DMS153 treated with DMSO at 0.1 percent for 48 hours (cell line): ENCODE measurements at regions not wholly inside any gene's neighbourhood (a gene's known extent, or its start where the extent isn't known, plus 50 kb on each side); places are given as distances from the start of the nearest gene placed in this dataset.

Experiments
- DNase-seq: peaks from one replicate; lab custom pipeline; 2025; ENCODE audit not compliant: unreplicated experiment; lab: John Stamatoyannopoulos, UW

DNA sequence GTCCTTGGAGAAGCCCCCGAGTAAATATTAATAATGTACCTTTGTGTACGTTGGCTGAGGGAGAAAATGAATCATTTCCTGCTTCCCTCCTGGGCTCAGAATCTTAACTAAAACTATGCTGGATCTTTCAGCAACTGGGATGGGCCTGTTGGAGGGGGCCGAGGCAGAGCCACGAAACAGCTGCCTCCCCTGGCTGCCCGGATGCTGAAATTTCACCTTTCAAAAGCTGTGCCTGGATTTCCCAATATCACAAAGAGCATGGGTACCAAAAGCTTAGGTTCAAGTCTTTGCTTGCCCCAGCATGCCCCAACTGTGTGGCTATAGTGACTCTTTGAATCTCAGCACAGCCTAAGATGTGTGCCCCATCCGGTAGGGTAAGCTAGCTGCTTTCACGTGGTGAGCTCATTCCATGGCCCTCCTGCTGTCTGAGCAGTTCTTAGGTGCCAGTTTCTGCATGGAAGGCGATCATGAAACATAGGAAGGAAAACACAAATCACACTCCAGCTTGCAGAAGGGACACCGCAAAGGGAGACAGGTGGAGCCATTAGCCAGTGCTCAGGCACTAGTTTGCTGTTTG, 473.5 kb downstream of the PTPRU start:
- DNase-seq: peak; percentile 83

DNA sequence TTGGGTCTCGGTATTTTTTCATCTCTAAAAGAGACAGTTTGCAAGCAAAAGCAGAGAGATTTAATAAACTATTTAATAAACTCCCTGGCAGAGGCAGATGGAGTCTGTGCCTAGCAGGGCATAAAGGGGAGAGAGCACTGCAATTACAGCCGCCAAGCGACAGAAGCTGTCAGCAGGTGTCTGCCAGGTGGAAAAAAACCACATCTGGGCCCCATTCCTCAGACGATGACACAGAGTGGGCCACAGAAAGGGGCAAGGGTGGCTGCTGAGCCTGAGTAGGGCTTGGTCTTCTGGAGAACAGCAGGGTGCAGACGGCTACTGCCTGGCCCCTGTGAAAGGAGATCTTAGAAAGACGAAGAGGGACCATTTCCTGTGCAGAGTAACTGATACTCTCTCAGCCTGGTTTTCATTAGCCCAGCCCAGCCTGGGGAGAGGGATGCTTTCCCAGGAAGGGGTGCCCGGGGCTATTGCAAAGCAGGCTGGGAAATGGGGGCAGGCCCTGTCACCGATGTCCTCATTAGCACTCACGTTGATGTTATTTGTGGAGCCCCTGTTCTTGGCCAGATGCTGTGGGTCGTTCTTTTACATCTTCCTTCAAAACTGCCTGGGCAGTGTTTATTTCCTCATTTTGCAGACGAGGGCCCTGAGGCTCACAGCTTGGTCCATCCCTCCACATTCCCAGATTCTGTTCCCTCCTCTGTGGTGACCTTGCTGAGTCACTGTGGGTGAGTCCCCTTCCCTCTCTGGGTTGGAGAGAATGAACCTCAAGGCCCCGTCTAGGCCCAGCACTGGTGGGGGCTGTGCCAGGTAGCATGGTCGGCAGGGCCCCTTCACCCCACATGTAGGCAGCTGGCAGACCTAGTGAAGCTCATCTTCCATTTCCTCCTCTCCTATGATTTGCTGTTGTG, 472.7 kb downstream of the PTPRU start:
- peak; percentile 90 for DNase-seq

DNA sequence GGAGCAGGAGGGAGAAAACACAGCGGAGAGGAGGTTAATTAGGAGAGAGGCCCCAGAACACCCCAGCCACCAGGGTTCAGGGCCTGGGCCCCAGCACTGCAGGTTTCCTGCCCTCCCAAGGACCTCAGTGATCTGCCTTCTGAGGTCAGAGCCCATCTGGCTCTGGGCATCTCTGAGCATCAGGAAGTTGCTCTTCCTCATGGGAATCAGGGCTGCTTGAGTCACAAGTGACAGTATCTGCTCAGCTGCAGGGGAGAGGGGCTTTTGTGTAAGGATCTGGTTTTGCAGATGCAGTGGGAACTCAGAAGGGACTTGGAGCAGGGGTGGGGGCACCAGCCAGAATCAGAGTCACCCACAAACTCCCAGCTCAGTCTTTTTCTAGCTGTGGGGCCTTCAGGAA, 472.1 kb downstream of the PTPRU start:
- no peak for DNase-seq

DNA sequence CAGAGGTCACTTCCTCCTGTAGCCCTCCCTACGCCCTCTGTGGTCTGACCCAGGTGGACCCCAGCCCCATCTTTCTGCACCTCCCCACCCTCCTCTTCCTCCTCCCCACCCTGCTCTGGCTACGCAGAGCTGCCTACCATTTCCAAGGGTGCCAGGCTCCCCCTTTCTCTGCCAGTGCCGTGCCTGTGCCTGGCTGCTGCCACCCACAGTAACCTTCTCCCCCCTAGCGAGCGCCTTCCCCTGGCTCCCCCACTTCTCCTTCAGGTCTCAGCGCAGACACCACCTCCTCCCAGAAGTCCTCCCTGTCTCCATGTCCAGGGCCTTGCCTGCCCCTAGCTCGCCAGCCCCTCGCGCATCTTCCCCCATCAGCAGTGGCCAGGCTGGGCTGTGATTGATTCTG, 471.5 kb downstream of the PTPRU start:
- no peak for DNase-seq

DNA sequence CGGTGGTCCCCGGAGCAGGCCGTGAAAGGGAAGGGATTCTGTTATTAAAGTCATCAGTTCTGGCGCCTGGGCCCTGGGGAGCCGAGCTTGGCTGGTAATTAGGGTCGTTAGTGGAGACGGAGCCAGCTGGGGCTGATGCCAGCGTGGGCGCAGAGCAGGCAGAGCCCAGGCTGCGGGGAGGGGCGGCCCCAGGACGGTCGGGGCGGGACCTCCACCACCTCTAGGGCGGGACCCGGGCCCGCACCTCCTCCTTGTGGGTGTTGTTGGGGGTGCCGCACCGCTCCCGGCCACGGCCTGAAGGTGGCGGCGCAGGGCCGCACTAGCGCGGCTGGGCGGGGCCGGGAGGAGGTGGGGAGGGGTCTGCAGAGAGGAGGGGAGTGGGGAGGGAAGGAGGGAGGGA, 470.6 kb downstream of the PTPRU start:
- peak; percentile 89 for DNase-seq

DNA sequence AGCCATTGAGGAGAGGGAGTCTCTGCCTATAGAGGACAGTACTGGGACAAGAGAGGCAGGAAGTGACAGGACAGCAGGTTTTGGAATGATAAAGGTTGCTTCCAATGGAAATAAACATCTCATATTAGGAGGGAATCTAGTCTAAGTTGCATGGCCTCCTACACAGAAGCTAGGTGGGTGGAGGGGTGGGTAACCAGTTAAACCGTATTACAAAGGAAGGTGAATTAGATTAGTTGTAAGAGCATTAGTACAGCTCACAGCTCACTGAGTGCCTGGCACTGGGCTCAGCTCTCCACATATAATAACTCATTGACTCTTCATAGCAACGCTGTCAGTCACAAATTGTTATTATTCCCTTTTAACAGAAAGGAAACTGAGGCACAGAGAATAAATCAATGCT, 468.1 kb downstream of the PTPRU start:
- no peak for DNase-seq

DNA sequence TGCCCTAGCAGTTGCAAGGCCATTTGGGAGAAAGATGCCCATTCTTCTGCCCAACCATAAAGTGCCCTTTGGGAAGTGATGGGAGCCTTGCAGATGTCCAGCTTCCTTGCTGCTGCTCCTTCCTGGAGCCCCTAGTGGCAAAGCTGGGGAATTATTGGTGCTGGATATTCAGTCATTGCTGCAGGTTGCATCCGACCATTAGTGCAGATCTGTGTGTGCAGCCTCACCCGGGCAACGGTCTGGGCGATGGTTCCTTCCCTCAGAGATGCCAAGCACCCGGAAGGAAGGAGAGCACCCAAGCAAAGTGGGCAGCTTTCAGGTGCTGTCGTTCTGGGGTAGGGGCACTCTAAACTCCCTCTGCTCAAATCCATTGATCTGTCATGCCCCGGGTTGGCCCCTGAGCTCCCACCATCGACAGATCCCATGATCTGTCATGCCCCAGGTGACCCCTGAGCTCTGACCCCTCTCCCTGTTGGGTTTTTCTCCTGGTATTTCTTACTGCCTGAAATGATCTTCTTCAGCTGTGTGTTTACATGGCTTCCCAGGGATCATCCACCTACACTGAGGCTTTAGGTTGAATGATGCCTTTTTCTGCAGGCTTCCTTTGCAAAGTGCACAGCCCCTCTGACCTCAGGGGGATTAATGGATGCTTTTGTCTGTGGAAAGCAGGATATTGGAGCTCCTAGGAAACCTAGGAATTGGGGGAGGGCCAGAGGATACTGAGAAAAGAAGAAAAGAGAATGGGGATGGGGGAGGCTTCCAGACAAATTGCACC, 467.5 kb downstream of the PTPRU start:
- DNase-seq: peak; percentile 91

DNA sequence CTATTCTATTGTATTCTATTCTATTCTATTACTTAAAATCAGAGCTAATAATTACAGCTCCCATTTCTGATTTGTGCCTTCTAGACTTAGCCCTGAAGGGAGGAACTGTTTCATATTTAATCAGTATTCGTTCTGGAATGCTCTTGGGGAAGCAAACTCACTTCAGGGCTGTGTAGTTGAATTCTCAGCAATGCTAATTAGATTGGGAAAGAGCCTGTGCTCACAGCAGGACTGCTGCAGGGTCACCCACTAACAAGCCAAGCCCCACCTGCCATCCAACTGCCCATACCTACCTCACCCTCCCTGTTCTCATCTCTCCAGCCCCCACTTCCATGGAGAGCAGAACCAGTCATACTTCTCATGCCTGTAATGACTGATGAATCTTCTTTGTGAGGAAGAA, 464.2 kb downstream of the PTPRU start:
- DNase-seq: no peak

DNA sequence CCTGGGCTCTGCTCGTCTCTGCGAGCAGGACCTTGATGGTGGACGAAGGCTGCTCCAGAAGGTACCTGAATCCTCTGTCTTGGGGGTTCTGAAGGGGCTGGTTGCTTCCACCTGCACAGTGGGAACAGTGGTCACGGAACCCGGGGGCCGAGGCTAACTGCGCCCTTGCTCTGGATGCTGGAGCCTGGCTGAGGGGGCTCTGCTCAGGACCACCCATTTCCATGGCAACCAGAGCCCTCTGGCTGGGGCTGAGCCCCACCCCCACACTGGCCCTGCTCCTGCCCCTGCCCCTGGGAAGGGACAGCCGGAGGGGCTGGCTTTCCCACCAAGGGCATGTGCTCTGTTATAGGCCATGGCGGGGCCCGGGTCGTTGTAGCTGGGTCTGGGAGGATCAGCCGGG, 462.3 kb downstream of the PTPRU start:
- no peak for DNase-seq

DNA sequence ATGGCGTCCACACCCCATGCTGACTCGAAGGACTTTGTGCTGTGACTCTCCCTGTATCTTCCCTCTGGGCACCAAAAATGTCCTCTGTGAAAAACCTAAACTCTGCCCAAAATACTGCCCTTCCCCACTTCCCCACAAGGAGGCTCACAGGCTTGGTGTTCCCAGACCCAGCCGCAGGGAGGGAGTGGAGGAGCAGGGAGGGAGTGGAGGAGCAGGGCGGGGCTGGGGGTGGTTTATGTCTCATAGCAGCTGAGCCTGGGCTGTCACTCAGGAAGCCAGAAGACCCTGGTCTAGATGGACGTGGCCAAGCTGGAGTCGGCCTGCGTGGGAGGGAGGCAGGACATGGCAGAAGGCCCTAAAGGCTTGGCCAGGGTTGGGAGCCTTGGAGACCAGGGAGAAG, 461.7 kb downstream of the PTPRU start:
- DNase-seq: no peak

DNA sequence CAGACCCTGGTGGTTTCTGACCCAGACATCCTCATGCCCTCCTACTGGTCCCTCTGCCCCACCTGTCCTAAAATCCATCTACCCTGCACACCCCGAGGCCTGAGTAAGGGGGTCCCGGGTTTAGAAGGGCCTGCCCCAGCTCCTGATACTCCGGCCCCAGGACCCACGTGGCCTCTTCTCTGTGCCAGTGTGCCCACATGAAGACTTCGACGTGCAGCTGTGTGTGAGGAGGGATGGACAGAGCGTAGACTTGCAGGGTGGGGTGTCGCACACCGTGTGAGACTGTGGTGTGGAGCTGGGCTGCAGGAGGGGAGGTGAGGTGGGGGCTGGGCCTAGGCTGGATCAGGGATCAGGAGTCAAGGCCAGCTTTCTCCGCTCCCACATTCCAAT, 461.1 kb downstream of the PTPRU start:
- no peak for DNase-seq

DNA sequence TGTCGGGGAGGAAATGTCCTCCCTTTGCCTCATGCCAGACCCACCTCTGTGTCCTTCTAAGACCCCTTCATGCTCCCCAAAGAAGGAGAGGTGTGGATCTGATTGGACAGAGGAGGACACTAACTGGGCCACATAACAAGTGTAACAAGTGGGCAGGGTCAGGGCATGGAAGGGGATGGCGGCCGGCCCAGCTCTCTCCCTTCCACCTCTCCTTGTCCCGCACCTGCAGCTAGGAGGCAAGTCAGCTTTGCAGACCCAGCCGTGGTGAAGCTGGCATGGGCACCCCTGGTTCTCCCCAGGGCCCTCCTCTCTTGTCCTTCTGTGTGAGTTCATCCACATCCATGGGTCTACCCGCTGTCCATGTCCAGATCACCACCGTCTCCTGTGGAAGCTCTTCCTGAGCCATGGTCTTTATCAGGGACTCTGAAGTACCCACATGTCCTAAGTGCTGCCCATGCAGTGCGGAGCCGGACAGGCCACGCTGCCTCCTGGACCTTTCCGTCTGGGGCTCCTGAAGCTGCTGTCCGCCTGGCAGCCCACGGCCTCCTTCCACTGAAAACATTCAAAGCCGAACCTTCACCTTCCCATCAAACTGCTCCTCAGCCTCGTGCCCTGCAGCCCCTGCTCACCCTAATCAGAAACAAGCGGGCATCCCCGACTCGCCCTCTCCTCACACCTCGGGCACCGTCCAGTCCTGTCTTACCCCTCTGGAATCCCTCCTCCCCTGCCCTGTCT, 460.5 kb downstream of the PTPRU start:
- DNase-seq: no peak

DNA sequence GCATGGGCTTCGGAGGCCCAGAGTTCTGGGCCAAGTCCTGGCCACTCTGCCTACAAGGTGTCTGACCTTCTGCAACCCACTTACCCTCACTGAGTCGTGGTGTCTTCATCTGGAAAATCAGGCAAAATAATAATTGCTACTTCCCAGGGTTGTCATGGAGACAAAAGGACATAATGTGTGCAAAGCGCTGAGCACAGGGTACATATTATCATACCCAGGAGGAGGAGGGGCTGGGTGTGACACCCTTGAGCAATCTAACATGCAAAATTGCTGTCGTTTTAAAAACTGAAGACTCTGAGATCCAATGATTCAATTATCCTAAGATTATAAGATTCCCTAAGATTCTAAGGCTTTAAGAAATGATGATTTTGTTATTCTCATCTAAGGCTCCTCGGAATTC, 459.5 kb downstream of the PTPRU start:
- DNase-seq: no peak

DNA sequence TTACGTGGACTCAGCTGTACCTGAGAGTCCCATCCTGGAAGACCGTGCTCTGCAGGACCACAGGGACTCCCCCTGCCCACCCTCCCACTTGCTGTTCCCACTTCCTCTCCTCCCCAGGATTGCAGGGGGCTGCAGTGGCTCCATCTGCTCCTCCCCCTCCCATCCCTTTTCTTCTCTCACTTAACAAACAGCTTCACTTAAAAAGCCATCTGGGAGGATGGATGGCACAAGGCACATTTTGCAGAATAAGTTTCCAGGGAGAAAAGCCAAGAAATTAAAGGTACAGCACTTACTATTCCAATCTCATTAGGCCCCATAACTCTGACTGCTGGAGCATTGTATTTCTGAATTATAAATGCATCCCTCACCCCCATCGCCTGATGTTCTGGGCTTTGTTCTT, 458.7 kb downstream of the PTPRU start:
- no peak for DNase-seq

DNA sequence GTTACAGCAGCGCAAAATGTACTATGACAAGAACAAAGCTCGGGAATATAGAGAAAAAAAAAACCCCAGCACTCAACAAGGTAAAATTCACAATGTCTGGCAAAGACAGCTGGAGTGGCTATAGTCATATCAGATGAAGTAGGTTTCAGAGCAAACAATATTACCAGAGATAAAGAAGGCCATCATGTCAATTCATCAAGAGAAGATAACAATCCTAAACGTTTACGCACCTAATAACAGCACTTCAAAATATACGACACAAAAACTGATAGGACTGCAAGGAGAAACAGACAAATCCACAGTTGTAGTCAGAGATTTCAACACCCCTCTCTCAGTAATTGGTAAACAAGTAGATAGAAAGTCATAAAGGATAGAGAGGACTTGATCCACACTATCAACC, 455.2 kb downstream of the PTPRU start:
- peak; percentile 58 for DNase-seq

DNA sequence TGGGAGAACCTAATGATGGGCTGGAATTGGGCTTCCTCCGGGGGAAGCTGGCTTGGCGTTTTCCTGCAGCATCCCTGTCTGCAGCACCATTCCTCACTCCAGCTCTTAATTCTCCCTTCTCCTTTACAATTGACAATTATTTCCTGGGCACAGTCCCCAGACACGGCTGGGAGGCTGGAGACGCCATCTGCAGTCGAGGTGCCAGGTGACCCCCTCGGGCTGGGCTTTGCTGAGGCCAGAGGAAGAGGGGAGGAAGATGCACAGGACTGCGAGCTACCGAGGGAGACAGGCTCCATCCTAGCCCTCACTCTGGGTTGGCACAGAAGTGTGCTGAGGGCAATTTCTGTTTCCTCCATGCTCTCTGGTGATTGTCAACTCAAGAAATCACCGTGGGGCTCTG, 453.8 kb downstream of the PTPRU start:
- no peak for DNase-seq

DNA sequence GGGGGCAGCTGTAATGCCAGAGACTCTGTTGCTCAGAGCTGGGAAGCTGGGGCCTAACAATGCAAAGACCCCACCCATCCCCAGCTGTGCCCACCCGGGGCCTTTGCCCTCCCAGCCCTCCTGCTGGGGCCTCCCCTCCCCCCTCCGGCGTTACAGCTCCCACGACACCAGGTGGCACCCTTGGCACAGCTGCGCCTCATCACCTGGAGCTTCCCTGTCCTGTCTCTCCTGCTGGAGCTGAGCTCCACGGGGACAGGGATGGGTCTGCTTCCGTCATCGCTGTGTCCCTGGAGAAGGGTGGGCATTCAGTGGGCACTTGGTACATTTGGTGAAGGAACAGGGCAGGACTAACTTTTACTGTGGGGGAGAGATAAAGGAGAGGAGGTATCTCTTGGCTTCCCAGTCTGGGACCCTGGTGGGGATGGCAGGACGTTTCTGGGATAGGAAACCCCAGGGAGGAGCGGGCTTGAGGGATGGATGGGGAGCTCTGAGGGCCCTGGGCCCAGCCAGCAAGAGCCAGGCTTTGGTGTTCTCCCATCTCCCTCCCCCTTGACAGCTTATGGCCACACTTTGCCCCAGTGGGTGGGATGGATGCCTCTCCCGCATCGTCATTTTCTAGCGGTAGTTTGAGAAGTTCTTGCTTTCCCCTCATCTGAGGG, 453.2 kb downstream of the PTPRU start:
- DNase-seq: no peak

DNA sequence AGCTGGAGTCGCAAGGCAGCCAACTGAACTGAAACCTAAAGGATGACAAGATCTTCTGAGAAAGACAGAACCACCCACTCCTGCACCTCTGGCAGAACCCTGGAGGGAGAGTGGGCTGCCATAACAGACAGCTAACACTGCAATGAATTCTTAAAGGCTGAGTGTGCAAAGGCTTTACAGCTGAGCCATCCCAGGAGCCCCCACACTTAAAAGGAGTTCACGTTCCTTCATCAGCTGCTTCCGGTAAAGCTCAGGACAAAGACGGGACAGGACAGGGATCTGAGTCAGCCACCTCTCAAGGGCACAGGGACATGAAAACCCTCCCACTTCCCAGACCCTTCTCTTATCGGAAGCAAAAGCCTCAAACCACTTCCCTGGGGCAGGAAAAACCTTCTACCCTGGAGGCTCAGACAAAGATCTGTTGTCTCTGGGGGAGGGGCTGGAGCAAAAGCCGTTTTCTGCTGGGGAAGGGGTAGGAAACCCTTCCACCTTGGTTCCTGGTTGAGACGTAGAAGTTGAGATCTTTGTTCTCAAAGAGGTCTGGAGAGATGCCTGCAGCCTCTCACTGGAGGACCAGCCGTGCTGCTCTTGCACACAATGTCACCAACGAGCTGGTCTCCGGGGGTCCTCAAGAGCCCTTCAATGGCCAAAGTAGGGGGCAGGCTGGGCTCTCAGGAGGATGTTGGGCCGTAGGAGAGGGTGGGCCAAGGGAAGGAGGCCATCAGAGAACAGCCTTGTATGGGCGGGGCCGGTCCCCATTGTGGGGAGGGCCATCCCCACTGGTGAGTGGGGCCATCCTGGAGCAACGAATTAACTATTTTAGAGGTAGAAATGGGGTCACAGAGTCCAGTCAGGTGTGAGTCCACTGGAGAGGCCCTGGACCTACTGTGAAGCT, 452.4 kb downstream of the PTPRU start:
- no peak for DNase-seq

DNA sequence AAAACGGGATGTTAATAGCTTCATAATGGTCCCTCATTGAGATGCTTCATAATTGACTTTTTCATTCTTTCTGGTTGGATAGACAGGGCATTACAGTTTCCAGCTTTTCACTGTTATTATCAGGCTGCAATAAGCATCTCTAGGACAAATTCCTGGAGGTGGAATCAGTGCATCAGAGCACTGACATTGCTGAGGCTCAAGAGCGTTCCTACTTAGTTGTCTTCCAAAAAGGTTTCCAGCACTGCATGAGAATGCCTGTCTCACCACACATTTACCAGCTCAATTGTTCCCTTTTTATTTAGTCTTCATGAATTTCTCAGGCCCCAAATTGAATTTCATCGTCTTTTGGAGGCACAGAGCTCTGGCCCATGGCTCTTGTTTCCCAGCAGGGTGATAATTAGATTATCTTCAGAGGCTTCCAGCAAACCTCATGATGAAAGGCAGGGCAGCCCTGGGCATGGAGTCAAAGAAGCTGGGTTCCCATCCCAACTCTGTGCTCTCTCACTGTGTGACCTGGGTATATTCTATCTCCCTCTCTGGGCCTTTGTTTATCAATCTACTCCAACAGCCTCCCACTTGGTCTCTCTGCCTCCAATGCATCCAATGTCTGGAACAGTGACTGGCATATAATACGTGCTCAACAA, 451.4 kb downstream of the PTPRU start:
- no peak for DNase-seq
